Breast epithelium (tissue), 3 donors: ENCODE measurements at regions not wholly inside any gene's neighbourhood (a gene's known extent, or its start where the extent isn't known, plus 50 kb on each side); places are given as distances from the start of the nearest gene placed in this dataset.

Experiments used
- CTCF ChIP-seq, 3 donors: fragments of 450-650 bp; IDR thresholded peaks; one replicate each; pipeline ENCODE4 v1.5.1; 2016 to 2017; ENCODE audit warnings: antibody characterized with exemption in 3 of 3, mild to moderate bottlenecking in 3 of 3, moderate library complexity in 3 of 3
- POLR2A ChIP-seq: fragments of 450-650 bp; IDR thresholded peaks from one replicate; pipeline ENCODE4 v1.6.1; 2016; ENCODE audit warnings: antibody characterized with exemption, mild to moderate bottlenecking, moderate library complexity
- POLR2AphosphoS5 ChIP-seq, 3 donors: sonication (generic); formaldehyde crosslinking; IDR thresholded peaks; one replicate each; pipeline ENCODE4 v1.6.1; 2017; ENCODE audit warnings: antibody characterized with exemption in 3 of 3

DNA sequence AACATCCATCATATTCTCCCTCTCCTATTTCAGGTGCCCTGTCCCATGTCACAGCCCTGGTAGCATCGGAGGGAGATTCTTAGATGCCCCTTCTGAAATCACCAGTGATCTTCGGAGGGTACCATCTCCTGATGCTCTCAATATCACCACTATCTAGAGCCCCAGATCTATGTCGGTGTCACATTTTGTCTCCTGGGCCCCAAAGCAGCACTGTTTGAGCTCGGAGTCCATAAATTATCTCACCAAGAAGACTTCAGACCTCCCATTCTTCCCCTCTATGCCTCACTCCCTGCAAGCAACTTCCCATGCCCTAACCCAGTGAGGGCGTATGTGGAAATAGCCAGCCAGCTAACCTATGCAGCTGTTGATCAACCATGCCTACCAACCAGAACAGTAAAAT is 51.5 kb upstream of the NLK start:
- TF ChIP-seq CTCF (IDR thresholded peaks at IDR 0.05) = no peak
- no peak for TF ChIP-seq POLR2A
- TF ChIP-seq POLR2AphosphoS5 (IDR thresholded peaks at IDR 0.05) = no peak
